GM18507 (cell line): ENCODE measurements at regions not wholly inside any gene's neighbourhood (a gene's known extent, or its start where the extent isn't known, plus 50 kb on each side); places are given as distances from the start of the nearest gene placed in this dataset.

ENCODE experiments used
- DNase-seq: peaks from one replicate; pipeline ENCODE4 v3.0.0; 2011; ENCODE audit warnings: low read depth; ENCODE audit not compliant: insufficient read length; ENCODE audit errors: extremely low spot score
- FAIRE-seq: peaks from 2 replicates; lab custom pipeline; 2011; peaks lifted over from hg19 to GRCh38; lab: Jason Lieb, UNC

GRCh38 chr7:88386665-88387156, 80.0 kb upstream of the STEAP4 start:
- DNase-seq (no peak), FAIRE-seq (peak; percentile 15)

DNA sequence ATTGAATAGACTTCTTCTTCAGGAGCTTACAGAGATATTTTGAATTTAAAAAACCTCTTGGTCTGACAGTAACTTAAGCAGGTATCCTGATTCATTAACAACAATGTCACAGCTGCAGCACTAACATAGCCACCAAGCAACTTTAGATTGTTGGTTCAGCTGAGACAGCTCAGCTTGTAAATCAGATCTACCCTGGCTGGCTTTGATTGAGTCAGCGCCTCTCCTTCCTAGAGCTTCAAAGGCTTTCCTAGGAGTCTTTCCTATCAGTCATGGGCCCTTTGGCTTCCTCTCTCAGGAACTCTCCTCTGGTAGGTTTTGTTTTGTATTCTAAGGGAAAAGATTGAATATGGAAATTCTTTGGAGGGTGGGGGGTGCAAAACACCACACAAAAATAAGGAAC, 70.7 kb upstream of the STEAP4 start:
- FAIRE-seq (no peak), DNase-seq (no peak)

GRCh38 chr7:88368686-88369085, 62.0 kb upstream of the STEAP4 start:
- DNase-seq (no peak), FAIRE-seq (no peak)

DNA sequence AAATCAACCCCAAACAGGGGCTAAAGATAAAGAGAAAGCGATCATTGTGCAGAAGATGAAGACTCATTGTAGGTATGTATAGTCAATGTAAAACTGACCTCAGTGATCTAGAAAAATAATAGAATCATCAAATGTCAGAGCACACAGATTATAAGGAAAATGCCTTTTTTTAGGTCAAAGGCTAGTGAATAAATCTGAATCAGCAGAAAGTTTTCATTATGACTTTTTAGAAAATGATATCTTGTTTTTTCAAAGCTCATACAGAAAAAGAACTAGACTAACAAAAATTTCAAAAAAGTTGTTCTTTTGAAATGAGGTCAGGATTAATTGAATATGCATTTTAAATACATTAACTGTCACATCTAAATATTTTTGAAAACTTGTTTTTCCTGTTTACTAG, 60.2 kb upstream of the STEAP4 start:
- FAIRE-seq = no peak
- no peak for DNase-seq

DNA sequence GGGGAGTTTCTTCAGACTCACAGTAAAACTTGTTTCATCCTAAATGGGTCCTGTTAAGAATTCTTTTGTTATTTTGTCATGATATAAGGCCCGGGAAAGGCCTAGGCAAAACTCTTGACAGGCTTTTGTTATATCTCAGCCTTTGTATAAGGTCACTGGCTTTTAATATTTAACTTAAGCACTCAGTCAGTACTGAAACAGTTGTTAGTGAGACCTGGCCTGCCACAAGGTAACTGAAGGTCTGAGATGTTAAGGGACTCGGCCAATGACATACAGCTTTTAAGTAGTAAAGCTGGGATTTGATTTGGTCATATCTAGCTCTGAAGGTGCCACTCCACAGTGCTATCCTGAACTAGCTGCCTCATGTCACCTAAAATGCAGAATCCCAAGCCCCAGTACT, 57.2 kb upstream of the STEAP4 start:
- FAIRE-seq = no peak

DNA sequence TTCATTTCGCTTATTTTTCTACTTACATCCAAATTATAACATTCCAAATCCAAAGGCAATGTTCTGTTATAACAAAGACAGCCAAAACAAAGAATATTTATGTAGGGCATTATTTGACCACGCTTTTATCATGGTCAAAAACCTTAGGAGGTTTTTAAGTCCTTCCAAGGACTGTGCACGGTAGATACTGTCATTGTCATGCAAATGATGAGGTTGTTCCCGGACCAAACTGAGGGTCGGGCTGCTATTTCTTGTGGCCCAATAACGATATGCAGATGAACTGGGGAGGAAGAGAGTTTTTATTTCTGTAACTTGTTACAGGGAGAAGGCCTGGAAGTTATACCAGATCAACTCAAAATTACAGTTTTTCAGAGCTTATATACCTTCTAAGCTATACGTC, 56.6 kb upstream of the STEAP4 start:
- FAIRE-seq (no peak), DNase-seq (no peak)

More for the DNA sequence above, 57.2 kb upstream of the STEAP4 start:
- DNase-seq = no peak

GRCh38 chr7:88361357-88361756, 54.7 kb upstream of the STEAP4 start:
- FAIRE-seq (no peak), DNase-seq (no peak)

GRCh38 chr7:88358881-88359280, 52.2 kb upstream of the STEAP4 start:
- no peak for FAIRE-seq

DNA sequence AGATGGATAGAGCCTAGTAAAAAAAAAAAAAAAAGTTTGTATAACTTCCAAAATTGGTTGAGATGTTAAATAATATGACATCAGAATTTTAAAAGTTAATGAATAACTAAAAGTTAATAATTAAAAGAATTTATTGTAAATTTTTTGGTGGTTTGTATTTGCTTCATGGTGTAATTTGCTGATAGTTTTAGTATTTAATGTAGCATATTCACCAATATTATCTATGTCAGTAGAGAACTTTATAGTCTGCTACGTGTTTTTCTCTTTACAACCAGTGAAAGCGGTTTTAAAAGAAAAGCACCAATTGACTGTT, 51.8 kb upstream of the STEAP4 start:
- no peak for FAIRE-seq
- DNase-seq = no peak

More at GRCh38 chr7:88358881-88359280, 52.2 kb upstream of the STEAP4 start:
- no peak for DNase-seq

GRCh38 chr7:88357781-88358525, 51.3 kb upstream of the STEAP4 start:
- DNase-seq (no peak), FAIRE-seq (peak; percentile 33)

- DNase-seq = no peak
- no peak for FAIRE-seq
Observed at GRCh38 chr7:88357294-88357693, 50.6 kb upstream of the STEAP4 start.
